Spinal cord (tissue), 9 donors: ENCODE measurements at regions not wholly inside any gene's neighbourhood (a gene's known extent, or its start where the extent isn't known, plus 50 kb on each side); places are given as distances from the start of the nearest gene placed in this dataset.
A peak's percentile ranks its signal among the peaks of the same experiment; 100 is the strongest.

ENCODE experiments used
- DNase-seq, 6 donors: peaks; one replicate each; pipeline versions ENCODE4 v3.0.0 to v3.0.0-alpha.2; 2013 to 2015; ENCODE audit warnings: low spot score in 6 of 6, low read depth in 4 of 6
- H3K27ac ChIP-seq: one replicate; pipeline ENCODE4 v1.5.1; 2013; ENCODE audit warnings: low read depth, low read length, control low read depth
- H3K27me3 ChIP-seq: one replicate; pipeline ENCODE4 v1.6.1; 2013; ENCODE audit warnings: low read length; ENCODE audit not compliant: control insufficient read depth, insufficient read depth
- H3K36me3 ChIP-seq: one replicate; pipeline ENCODE4 v1.6.1; 2013; ENCODE audit warnings: low read length; ENCODE audit not compliant: control insufficient read depth, insufficient read depth
- H3K4me1 ChIP-seq: one replicate; pipeline ENCODE4 v1.6.1; 2013; ENCODE audit warnings: low read length; ENCODE audit not compliant: control insufficient read depth, insufficient read depth
- H3K4me3 ChIP-seq: one replicate; pipeline ENCODE4 v1.5.1; 2013; ENCODE audit warnings: low read depth, low read length, control low read depth
- H3K9me3 ChIP-seq: one replicate; pipeline ENCODE4 v1.6.1; 2013; ENCODE audit warnings: low read length; ENCODE audit not compliant: control insufficient read depth, insufficient read depth
- WGBS: methylation state at CpG from one replicate; pipeline ENCODE4 v1.1.5; 2013; ENCODE audit warnings: missing lambda C conversion rate; ENCODE audit not compliant: insufficient coverage; 5-methylcytosine and 5-hydroxymethylcytosine counted together
- donor health status: healthy.

GRCh38 chr15:100718075-100718980 is 115.9 kb downstream of the ASB7 start:
- Histone ChIP-seq H3K4me3 (no peak overlapping the region), H3K9me3 (no peaks in the 10 kb centered on the region), H3K27me3 (no peaks in the 10 kb centered on the region), H3K36me3 (no peaks in the 10 kb centered on the region), H3K27ac (no peak overlapping the region), H3K4me1 (peaks cover 10% of the 10 kb centered on the region)
- DNase-seq: no peak
- WGBS: 91% methylated on average over 22 of the region's 22 CpGs

- no peaks in the 10 kb centered on the region for H3K27me3 ChIP-seq
- H3K36me3 ChIP-seq: no peaks in the 10 kb centered on the region
- H3K9me3 ChIP-seq: no peaks in the 10 kb centered on the region
- peaks cover 9% of the 10 kb centered on the region for H3K4me1 ChIP-seq
- H3K4me3 ChIP-seq: no peak overlapping the region
- H3K27ac ChIP-seq: no peak overlapping the region
- whole genome bisulfite sequencing: 65% methylated on average over 6 of the region's 9 CpGs
- no peak for DNase-seq
Measured at GRCh38 chr15:100720406-100720967, 118.1 kb downstream of the ASB7 start.

GRCh38 chr15:100721758-100722550 is 119.6 kb downstream of the ASB7 start:
- WGBS: 17% methylated on average over 8 of the region's 12 CpGs
- DNase-seq: peak in 2 of 6 donors; percentile 35 to 57
- Histone ChIP-seq H3K9me3 (no peaks in the 10 kb centered on the region), H3K4me3 (no peak overlapping the region), H3K36me3 (no peaks in the 10 kb centered on the region), H3K4me1 (peaks cover 9% of the 10 kb centered on the region), H3K27me3 (no peaks in the 10 kb centered on the region), H3K27ac (no peak overlapping the region)

- H3K4me1 ChIP-seq: peaks cover 9% of the 10 kb centered on the region
- no peak overlapping the region for H3K4me3 ChIP-seq
- WGBS: 100% methylated on average over 1 of the region's 3 CpGs
- DNase-seq: no peak
- no peaks in the 10 kb centered on the region for H3K9me3 ChIP-seq
- H3K36me3 ChIP-seq: no peaks in the 10 kb centered on the region
- H3K27me3 ChIP-seq: no peaks in the 10 kb centered on the region
- no peak overlapping the region for H3K27ac ChIP-seq
Measured at GRCh38 chr15:100722551-100723314, 120.3 kb downstream of the ASB7 start.

- whole genome bisulfite sequencing: 89% methylated on average over 5 of the region's 6 CpGs
- no peak for DNase-seq
- H3K9me3 ChIP-seq: no peaks in the 10 kb centered on the region
Measured at GRCh38 chr15:100723315-100723801, 121.0 kb downstream of the ASB7 start.

GRCh38 chr15:100725121-100726069 is 123.0 kb downstream of the ASB7 start:
- no peak overlapping the region for H3K4me3 ChIP-seq
- no peaks in the 10 kb centered on the region for H3K36me3 ChIP-seq
- no peak overlapping the region for H3K27ac ChIP-seq
- WGBS: 82% methylated on average over 10 of the region's 10 CpGs
- no peak for DNase-seq
- peaks cover 9% of the 10 kb centered on the region for H3K4me1 ChIP-seq
- no peaks in the 10 kb centered on the region for H3K9me3 ChIP-seq
- H3K27me3 ChIP-seq: no peaks in the 10 kb centered on the region

More at GRCh38 chr15:100723315-100723801, 121.0 kb downstream of the ASB7 start:
- no peak overlapping the region for H3K27ac ChIP-seq
- peaks cover 9% of the 10 kb centered on the region for H3K4me1 ChIP-seq
- no peak overlapping the region for H3K4me3 ChIP-seq
- H3K36me3 ChIP-seq: no peaks in the 10 kb centered on the region
- no peaks in the 10 kb centered on the region for H3K27me3 ChIP-seq

- H3K27me3 ChIP-seq: no peaks in the 10 kb centered on the region
- no peak overlapping the region for H3K27ac ChIP-seq
- H3K36me3 ChIP-seq: no peaks in the 10 kb centered on the region
- no peak overlapping the region for H3K4me3 ChIP-seq
- peaks cover 9% of the 10 kb centered on the region for H3K4me1 ChIP-seq
- no peak for DNase-seq
- H3K9me3 ChIP-seq: no peaks in the 10 kb centered on the region
- WGBS: 93% methylated on average over 7 of the region's 7 CpGs
Measured at GRCh38 chr15:100726070-100726420, 123.7 kb downstream of the ASB7 start.

- H3K27me3 ChIP-seq: no peaks in the 10 kb centered on the region
- H3K27ac ChIP-seq: no peak overlapping the region
- no peak for DNase-seq
- H3K36me3 ChIP-seq: no peaks in the 10 kb centered on the region
- no peak overlapping the region for H3K4me3 ChIP-seq
- H3K9me3 ChIP-seq: no peaks in the 10 kb centered on the region
- H3K4me1 ChIP-seq: peaks cover 5% of the 10 kb centered on the region
- 75% methylated on average over 9 of the region's 15 CpGs for WGBS
Measured at GRCh38 chr15:100726421-100727190, 124.2 kb downstream of the ASB7 start.
